HG03439 (cell line): ENCODE measurements at regions not wholly inside any gene's neighbourhood (a gene's known extent, or its start where the extent isn't known, plus 50 kb on each side); places are given as distances from the start of the nearest gene placed in this dataset.

Source experiments
- ATAC-seq: cut with Tn5 transposase; IDR thresholded peaks from one replicate; pipeline ENCODE4 v1.9.1; 2021; ENCODE audit warnings: mild to moderate bottlenecking, moderate library complexity; ENCODE audit not compliant: unreplicated experiment

GRCh38 chr7:32152576-32152975 lies 82.4 kb upstream of the PDE1C start:
- ATAC-seq = no peak

GRCh38 chr7:32150589-32150988 lies 80.4 kb upstream of the PDE1C start:
- no peak for ATAC-seq

- no peak for ATAC-seq
These were observed 79.8 kb upstream of the PDE1C start for GRCh38 chr7:32150039-32150438.

GRCh38 chr7:32147546-32148268 lies 77.5 kb upstream of the PDE1C start:
- ATAC-seq = no peak

GRCh38 chr7:32145911-32146310 lies 75.7 kb upstream of the PDE1C start:
- no peak for ATAC-seq

GRCh38 chr7:32144676-32145075 lies 74.5 kb upstream of the PDE1C start:
- ATAC-seq = no peak

GRCh38 chr7:32143301-32143700 lies 73.1 kb upstream of the PDE1C start:
- no peak for ATAC-seq

GRCh38 chr7:32142649-32143048 lies 72.4 kb upstream of the PDE1C start:
- ATAC-seq = no peak

- no peak for ATAC-seq
These were observed 70.2 kb upstream of the PDE1C start for GRCh38 chr7:32140210-32140939.

- no peak for ATAC-seq
These were observed 66.9 kb upstream of the PDE1C start for GRCh38 chr7:32137059-32137458.

GRCh38 chr7:32131091-32131490 lies 60.9 kb upstream of the PDE1C start:
- no peak for ATAC-seq

- no peak for ATAC-seq
These were observed 56.6 kb upstream of the PDE1C start for GRCh38 chr7:32126843-32127242.
